Neural progenitor cell (in vitro differentiated cells): ENCODE measurements at regions not wholly inside any gene's neighbourhood (a gene's known extent, or its start where the extent isn't known, plus 50 kb on each side); places are given as distances from the start of the nearest gene placed in this dataset.

ENCODE experiments used
- DNase-seq: peaks from one replicate; pipeline ENCODE4 v3.0.0-alpha.2; 2016; ENCODE audit warnings: low spot score
- H2AFZ ChIP-seq: fragments of 200-600 bp; sonication (generic); replicated peaks from 2 replicates; pipeline ENCODE4 v1.6.1; 2016; ENCODE audit warnings: antibody characterized with exemption
- H3F3A ChIP-seq: fragments of 200-600 bp; sonication (generic); 2 replicates; pipeline ENCODE4 v1.6.1; 2016; ENCODE audit warnings: antibody characterized with exemption, low read depth
- H3K27ac ChIP-seq: fragments of 200-600 bp; sonication (generic); 2 replicates; pipeline ENCODE4 v1.5.1; 2016; ENCODE audit warnings: mild to moderate bottlenecking
- H3K27me3 ChIP-seq: fragments of 200-600 bp; sonication (generic); 2 replicates; pipeline ENCODE4 v1.6.1; 2016; ENCODE audit warnings: mild to moderate bottlenecking, moderate library complexity
- H3K36me3 ChIP-seq: fragments of 200-600 bp; sonication (generic); 2 replicates; pipeline ENCODE4 v1.5.1; 2016
- H3K4me1 ChIP-seq: fragments of 200-600 bp; sonication (generic); 2 replicates; pipeline ENCODE4 v1.6.1; 2016; ENCODE audit warnings: mixed run types
- H3K4me2 ChIP-seq: fragments of 200-600 bp; sonication (generic); 2 replicates; pipeline ENCODE4 v1.6.1; 2016
- H3K4me3 ChIP-seq: fragments of 200-600 bp; sonication (generic); 2 replicates; pipeline ENCODE4 v1.5.1; 2016
- H3K79me2 ChIP-seq: fragments of 200-600 bp; sonication (generic); 2 replicates; pipeline ENCODE4 v1.6.1; 2016; ENCODE audit warnings: low read depth
- H3K9ac ChIP-seq: fragments of 200-600 bp; sonication (generic); 2 replicates; pipeline ENCODE4 v1.6.1; 2016
- H3K9me3 ChIP-seq: fragments of 200-600 bp; sonication (generic); 2 replicates; pipeline ENCODE4 v1.5.1; 2016; ENCODE audit warnings: low read depth
- H4K20me1 ChIP-seq: fragments of 200-600 bp; sonication (generic); 2 replicates; pipeline ENCODE4 v1.6.1; 2016; ENCODE audit warnings: low read depth
- H3K27ac Mint-ChIP-seq: 3 replicates; pipeline ENCODE4 v1.8.0; 2021; ENCODE audit warnings: mixed read lengths
- H3K27me3 Mint-ChIP-seq: 2 replicates; pipeline ENCODE4 v1.8.0; 2022; ENCODE audit warnings: low read depth, mild to moderate bottlenecking, inconsistent platforms, moderate library complexity, mixed read lengths; ENCODE audit not compliant: insufficient read depth
- H3K36me3 Mint-ChIP-seq: 3 replicates; pipeline ENCODE4 v1.8.0; 2021; ENCODE audit warnings: mixed read lengths
- H3K4me1 Mint-ChIP-seq: 3 replicates; pipeline ENCODE4 v1.8.0; 2021; ENCODE audit warnings: mixed read lengths
- H3K4me3 Mint-ChIP-seq: 3 replicates; pipeline ENCODE4 v1.8.0; 2021; ENCODE audit warnings: mild to moderate bottlenecking, moderate library complexity, mixed read lengths
- H3K9me3 Mint-ChIP-seq: 3 replicates; pipeline ENCODE4 v1.8.0; 2020; ENCODE audit warnings: mixed read lengths
- CTCF ChIP-seq: fragments of 200-600 bp; sonication (generic); IDR thresholded peaks from 2 replicates; pipeline ENCODE4 v1.5.1; 2017; ENCODE audit warnings: antibody characterized with exemption, mild to moderate bottlenecking
- EZH2 ChIP-seq: fragments of 200-600 bp; sonication (generic); IDR thresholded peaks from 2 replicates; pipeline ENCODE4 v1.6.1; 2017; ENCODE audit warnings: antibody characterized with exemption, mild to moderate bottlenecking, moderate library complexity
- EZH2phosphoT487 ChIP-seq: fragments of 200-600 bp; sonication (generic); IDR thresholded peaks from 2 replicates; pipeline ENCODE4 v1.6.1; 2017; ENCODE audit warnings: antibody characterized with exemption

- Histone ChIP-seq H3K27ac (no peak overlapping the region), H3K36me3 (no peaks in the 10 kb centered on the region), H2AFZ (no peak overlapping the region), H3K79me2 (no peaks in the 10 kb centered on the region), H3K9me3 (no peaks in the 10 kb centered on the region), H4K20me1 (no peaks in the 10 kb centered on the region), H3K4me3 (no peak overlapping the region), H3K9ac (no peak overlapping the region), H3K4me2 (no peak overlapping the region), H3K27me3 (no peaks in the 10 kb centered on the region), H3F3A (peaks cover 2% of the 10 kb centered on the region), H3K4me1 (peaks cover 5% of the 10 kb centered on the region)
- peaks cover 7% of the 10 kb centered on the region for H3K27me3 Mint-ChIP-seq
- H3K4me3 Mint-ChIP-seq: no peak overlapping the region
- DNase-seq: no peak
- no peak overlapping the region for H3K27ac Mint-ChIP-seq
- H3K36me3 Mint-ChIP-seq: no peaks in the 10 kb centered on the region
- H3K9me3 Mint-ChIP-seq: peaks cover 5% of the 10 kb centered on the region
- peaks cover 13% of the 10 kb centered on the region for H3K4me1 Mint-ChIP-seq
- TF ChIP-seq CTCF: no peak
- TF ChIP-seq EZH2phosphoT487: no peak
- TF ChIP-seq EZH2: no peak
These were observed 114.6 kb upstream of the KRAS start for GRCh38 chr12:25365340-25365730.

GRCh38 chr12:25364529-25365339 is 114.0 kb upstream of the KRAS start:
- Histone ChIP-seq H3K4me3 (no peak overlapping the region), H3K79me2 (no peaks in the 10 kb centered on the region), H3K4me2 (no peak overlapping the region), H2AFZ (peak overlapping the region; percentile 73), H3F3A (peaks cover 2% of the 10 kb centered on the region), H3K27me3 (no peaks in the 10 kb centered on the region), H3K9ac (no peak overlapping the region), H3K36me3 (no peaks in the 10 kb centered on the region), H4K20me1 (no peaks in the 10 kb centered on the region), H3K4me1 (peaks cover 5% of the 10 kb centered on the region), H3K9me3 (no peaks in the 10 kb centered on the region), H3K27ac (no peak overlapping the region)
- Mint-ChIP-seq H3K9me3 (peaks cover 2% of the 10 kb centered on the region), H3K4me1 (peaks cover 13% of the 10 kb centered on the region), H3K27me3 (peaks cover 3% of the 10 kb centered on the region), H3K4me3 (no peak overlapping the region), H3K27ac (peak overlapping the region; percentile 10), H3K36me3 (no peaks in the 10 kb centered on the region)
- DNase-seq: no peak
- TF ChIP-seq EZH2phosphoT487 (no peak), EZH2 (no peak), CTCF (no peak)

GRCh38 chr12:25362646-25363045 is 111.9 kb upstream of the KRAS start:
- H3K9me3 ChIP-seq: no peaks in the 10 kb centered on the region
- H3K4me2 ChIP-seq: no peak overlapping the region
- no peaks in the 10 kb centered on the region for H3K27me3 Mint-ChIP-seq
- no peak overlapping the region for H3K9ac ChIP-seq
- peaks cover 5% of the 10 kb centered on the region for H3K4me1 ChIP-seq
- H4K20me1 ChIP-seq: no peaks in the 10 kb centered on the region
- no peak overlapping the region for H3K27ac ChIP-seq
- H3K36me3 Mint-ChIP-seq: no peaks in the 10 kb centered on the region
- no peak overlapping the region for H2AFZ ChIP-seq
- no peak for DNase-seq
- no peaks in the 10 kb centered on the region for H3K36me3 ChIP-seq
- H3K27ac Mint-ChIP-seq: no peak overlapping the region
- H3F3A ChIP-seq: peaks cover 2% of the 10 kb centered on the region
- H3K27me3 ChIP-seq: no peaks in the 10 kb centered on the region
- no peaks in the 10 kb centered on the region for H3K9me3 Mint-ChIP-seq
- H3K4me3 ChIP-seq: no peak overlapping the region
- no peak overlapping the region for H3K4me3 Mint-ChIP-seq
- peaks cover 13% of the 10 kb centered on the region for H3K4me1 Mint-ChIP-seq
- TF ChIP-seq EZH2: no peak
- no peak for TF ChIP-seq CTCF
- TF ChIP-seq EZH2phosphoT487: no peak
- no peaks in the 10 kb centered on the region for H3K79me2 ChIP-seq
